ENCODE measurements at regions not wholly inside any gene's neighbourhood (a gene's known extent, or its start where the extent isn't known, plus 50 kb on each side); places are given as distances from the start of the nearest gene placed in this dataset.
"Not testable (repeated sequence)": the region's sequence is repeated elsewhere in the genome, so short reads cannot be mapped to it uniquely, and the experiment has no call there.

DNA sequence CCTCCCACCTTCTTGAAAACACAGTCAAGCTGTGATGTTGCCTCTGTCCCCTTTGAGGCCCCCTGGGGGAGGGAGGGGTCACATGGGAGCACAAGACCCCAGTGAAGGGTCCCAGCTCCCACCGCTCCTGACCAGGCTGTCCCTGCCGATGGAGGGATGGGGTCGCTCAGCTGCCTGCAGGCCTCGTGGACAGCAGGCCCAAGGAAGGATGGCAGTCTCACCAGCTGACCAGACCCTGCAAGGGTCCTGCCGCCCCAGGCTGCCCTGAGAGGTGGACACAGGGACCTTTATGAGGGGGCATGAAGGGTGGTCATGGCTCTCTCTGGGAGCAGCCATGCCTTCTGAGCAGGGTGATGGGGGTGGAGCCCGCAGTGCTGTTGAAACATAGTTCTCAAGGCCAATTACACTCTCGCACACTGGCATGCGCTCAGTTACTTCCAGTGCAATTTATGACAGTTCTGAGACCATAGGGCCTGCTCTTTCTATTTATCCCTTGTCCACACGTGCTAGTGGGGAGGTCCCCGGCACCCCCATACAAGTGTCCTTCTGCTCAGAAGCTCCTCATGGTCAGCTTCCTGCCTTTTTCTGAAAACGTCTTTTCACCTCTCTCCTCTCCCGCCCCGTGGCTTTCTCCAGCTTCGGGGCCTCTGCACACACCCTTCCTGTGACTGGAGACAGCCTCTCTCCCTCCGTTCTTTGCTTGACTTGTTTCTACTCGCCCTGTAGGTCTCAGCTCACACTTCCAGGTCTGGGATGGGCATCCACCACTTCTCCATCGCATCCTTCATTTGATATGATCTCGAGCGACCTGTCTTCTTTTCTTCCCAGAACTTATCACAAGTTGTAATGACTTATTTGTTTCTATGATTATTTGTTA lies 313.1 kb downstream of the ADGRD1 start:
- TF ChIP-seq, protein P1, sequence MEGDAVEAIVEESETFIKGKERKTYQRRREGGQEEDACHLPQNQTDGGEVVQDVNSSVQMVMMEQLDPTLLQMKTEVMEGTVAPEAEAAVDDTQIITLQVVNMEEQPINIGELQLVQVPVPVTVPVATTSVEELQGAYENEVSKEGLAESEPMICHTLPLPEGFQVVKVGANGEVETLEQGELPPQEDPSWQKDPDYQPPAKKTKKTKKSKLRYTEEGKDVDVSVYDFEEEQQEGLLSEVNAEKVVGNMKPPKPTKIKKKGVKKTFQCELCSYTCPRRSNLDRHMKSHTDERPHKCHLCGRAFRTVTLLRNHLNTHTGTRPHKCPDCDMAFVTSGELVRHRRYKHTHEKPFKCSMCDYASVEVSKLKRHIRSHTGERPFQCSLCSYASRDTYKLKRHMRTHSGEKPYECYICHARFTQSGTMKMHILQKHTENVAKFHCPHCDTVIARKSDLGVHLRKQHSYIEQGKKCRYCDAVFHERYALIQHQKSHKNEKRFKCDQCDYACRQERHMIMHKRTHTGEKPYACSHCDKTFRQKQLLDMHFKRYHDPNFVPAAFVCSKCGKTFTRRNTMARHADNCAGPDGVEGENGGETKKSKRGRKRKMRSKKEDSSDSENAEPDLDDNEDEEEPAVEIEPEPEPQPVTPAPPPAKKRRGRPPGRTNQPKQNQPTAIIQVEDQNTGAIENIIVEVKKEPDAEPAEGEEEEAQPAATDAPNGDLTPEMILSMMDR (IDR thresholded peaks at IDR 0.05; ENCODE audit: extremely low read depth, low read depth, low read length) = no peak
- no peak for DNase-seq (ENCODE audit: insufficient read length, low spot score, missing footprints)
- Histone ChIP-seq H3K4me1 (ENCODE audit: insufficient read depth, low read length) (no peaks in the 10 kb centered on the region), H3K79me2 (ENCODE audit: insufficient read depth, low read length) (no peaks in the 10 kb centered on the region), H4K20me1 (ENCODE audit: insufficient read depth, low read length) (no peaks in the 10 kb centered on the region), H3K4me2 (ENCODE audit: insufficient read depth, low read length) (no peak overlapping the region), H3K4me3 (ENCODE audit: insufficient read depth, low read length) (no peak overlapping the region), H2AFZ (ENCODE audit: low read length) (no peak overlapping the region), H3K27me3 (ENCODE audit: insufficient read depth, low read length) (no peaks in the 10 kb centered on the region), H3K27ac (ENCODE audit: low read depth, low read length) (no peak overlapping the region), H3K36me3 (ENCODE audit: insufficient read depth, low read length) (no peaks in the 10 kb centered on the region), H3K9me3 (ENCODE audit: low read depth, low read length) (no peaks in the 10 kb centered on the region)

DNA sequence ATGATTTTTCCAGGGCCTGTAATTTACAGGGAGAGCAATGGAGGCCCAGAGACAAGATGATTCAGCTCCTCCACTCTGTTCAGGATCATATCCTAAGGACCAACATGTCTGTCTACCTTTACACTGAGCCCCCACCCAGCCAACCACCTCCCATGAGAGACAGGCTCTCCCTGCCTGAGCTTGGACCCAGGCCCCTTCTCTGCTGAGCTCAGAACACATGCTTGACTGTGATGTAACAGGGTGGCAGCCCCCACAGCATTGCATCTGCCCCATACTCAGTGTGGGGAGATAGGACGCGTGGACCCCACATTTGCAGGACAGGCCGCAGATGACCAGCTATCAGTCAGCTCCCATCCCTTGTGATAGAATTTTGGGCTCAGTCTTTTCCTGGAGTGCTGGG lies 313.9 kb downstream of the ADGRD1 start:
- H3K4me2 ChIP-seq (ENCODE audit: insufficient read depth, low read length) = no peak overlapping the region
- no peaks in the 10 kb centered on the region for H3K36me3 ChIP-seq (ENCODE audit: insufficient read depth, low read length)
- no peaks in the 10 kb centered on the region for H3K79me2 ChIP-seq (ENCODE audit: insufficient read depth, low read length)
- TF ChIP-seq, protein P1 (IDR thresholded peaks at IDR 0.05; ENCODE audit: extremely low read depth, low read depth, low read length) = no peak
- no peak for DNase-seq (ENCODE audit: insufficient read length, low spot score, missing footprints)
- H3K27me3 ChIP-seq (ENCODE audit: insufficient read depth, low read length) = no peaks in the 10 kb centered on the region
- no peak overlapping the region for H2AFZ ChIP-seq (ENCODE audit: low read length)
- no peak overlapping the region for H3K4me3 ChIP-seq (ENCODE audit: insufficient read depth, low read length)
- H3K27ac ChIP-seq (ENCODE audit: low read depth, low read length) = no peak overlapping the region
- no peaks in the 10 kb centered on the region for H3K4me1 ChIP-seq (ENCODE audit: insufficient read depth, low read length)
- H3K9me3 ChIP-seq (ENCODE audit: low read depth, low read length) = no peaks in the 10 kb centered on the region
- no peaks in the 10 kb centered on the region for H4K20me1 ChIP-seq (ENCODE audit: insufficient read depth, low read length)

DNA sequence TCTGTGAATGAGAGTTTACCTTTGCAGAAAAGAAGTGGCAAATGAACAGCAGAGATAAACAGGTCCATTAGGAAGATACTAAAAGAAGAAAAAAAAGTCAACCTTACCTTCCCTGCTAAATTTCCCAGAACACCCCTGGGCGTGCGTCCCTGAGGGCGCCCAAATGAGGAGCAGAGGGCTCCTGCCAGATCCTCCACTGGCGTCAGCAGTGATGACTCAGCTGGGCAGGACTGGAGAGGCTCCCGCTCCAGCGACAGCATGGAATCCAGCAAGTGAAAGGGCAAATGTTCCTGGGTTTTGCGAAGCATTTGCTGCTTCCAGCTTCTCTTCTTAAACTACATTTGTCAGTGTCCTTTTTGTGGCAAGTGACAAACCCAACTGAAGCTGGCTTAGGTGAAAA lies 314.4 kb downstream of the ADGRD1 start:
- H3K9me3 ChIP-seq (ENCODE audit: low read depth, low read length); H3K4me2 ChIP-seq (ENCODE audit: insufficient read depth, low read length); H3K4me3 ChIP-seq (ENCODE audit: insufficient read depth, low read length); H3K27ac ChIP-seq (ENCODE audit: low read depth, low read length); DNase-seq (ENCODE audit: insufficient read length, low spot score, missing footprints); H3K79me2 ChIP-seq (ENCODE audit: insufficient read depth, low read length); H3K27me3 ChIP-seq (ENCODE audit: insufficient read depth, low read length); H4K20me1 ChIP-seq (ENCODE audit: insufficient read depth, low read length); H3K4me1 ChIP-seq (ENCODE audit: insufficient read depth, low read length); H3K36me3 ChIP-seq (ENCODE audit: insufficient read depth, low read length); H2AFZ ChIP-seq (ENCODE audit: low read length): not testable (repeated sequence)

DNA sequence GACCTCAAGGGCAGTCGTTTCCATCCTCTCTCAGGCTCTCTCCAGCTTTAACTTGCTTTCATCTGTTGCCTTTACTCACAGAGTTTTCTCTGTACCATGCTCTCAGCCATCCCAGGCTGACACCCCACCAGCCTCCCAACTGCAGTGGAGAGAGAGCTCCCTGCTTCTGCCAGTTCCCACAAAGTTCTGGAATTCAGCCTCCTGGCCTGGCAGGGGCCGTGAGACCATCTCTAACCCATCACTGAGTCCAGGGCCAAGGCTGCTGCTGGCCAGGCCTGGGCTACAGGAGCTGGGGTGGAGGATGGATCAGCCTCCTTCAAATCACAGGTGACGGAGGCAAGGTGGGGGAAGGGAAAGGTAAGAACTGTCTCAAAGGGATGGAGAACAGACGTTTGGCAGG lies 314.9 kb downstream of the ADGRD1 start:
- not testable (repeated sequence) for H2AFZ ChIP-seq (ENCODE audit: low read length); H3K79me2 ChIP-seq (ENCODE audit: insufficient read depth, low read length); H4K20me1 ChIP-seq (ENCODE audit: insufficient read depth, low read length); DNase-seq (ENCODE audit: insufficient read length, low spot score, missing footprints); H3K36me3 ChIP-seq (ENCODE audit: insufficient read depth, low read length); H3K27me3 ChIP-seq (ENCODE audit: insufficient read depth, low read length); H3K9me3 ChIP-seq (ENCODE audit: low read depth, low read length); H3K27ac ChIP-seq (ENCODE audit: low read depth, low read length); H3K4me2 ChIP-seq (ENCODE audit: insufficient read depth, low read length); H3K4me1 ChIP-seq (ENCODE audit: insufficient read depth, low read length); H3K4me3 ChIP-seq (ENCODE audit: insufficient read depth, low read length)

DNA sequence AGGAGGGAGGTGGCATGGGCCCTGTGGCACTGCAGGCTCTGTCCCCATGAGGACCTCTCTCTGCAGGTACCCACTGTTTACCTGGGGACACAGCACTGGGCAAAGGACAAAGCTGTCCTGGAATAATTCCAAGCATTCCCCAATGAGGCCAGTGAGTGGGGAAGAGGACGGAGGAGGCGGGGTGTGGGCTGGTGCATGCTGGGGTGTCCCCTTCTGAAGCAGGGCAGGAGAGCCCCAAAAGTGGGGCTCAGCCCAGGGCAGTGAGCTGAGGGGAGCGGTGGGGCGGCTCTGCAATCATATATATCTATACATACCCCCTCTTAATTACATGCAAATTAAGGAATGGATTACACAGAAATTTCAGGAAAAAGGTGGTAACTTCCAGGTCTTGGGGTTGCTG lies 315.8 kb downstream of the ADGRD1 start:
- H3K4me1 ChIP-seq (ENCODE audit: insufficient read depth, low read length) = no peaks in the 10 kb centered on the region
- H3K4me3 ChIP-seq (ENCODE audit: insufficient read depth, low read length) = no peak overlapping the region
- no peaks in the 10 kb centered on the region for H3K27me3 ChIP-seq (ENCODE audit: insufficient read depth, low read length)
- H2AFZ ChIP-seq (ENCODE audit: low read length) = no peak overlapping the region
- no peak overlapping the region for H3K27ac ChIP-seq (ENCODE audit: low read depth, low read length)
- no peaks in the 10 kb centered on the region for H3K79me2 ChIP-seq (ENCODE audit: insufficient read depth, low read length)
- no peaks in the 10 kb centered on the region for H4K20me1 ChIP-seq (ENCODE audit: insufficient read depth, low read length)
- TF ChIP-seq, protein P1 (IDR thresholded peaks at IDR 0.05; ENCODE audit: extremely low read depth, low read depth, low read length) = no peak
- DNase-seq (ENCODE audit: insufficient read length, low spot score, missing footprints) = no peak
- H3K36me3 ChIP-seq (ENCODE audit: insufficient read depth, low read length) = no peaks in the 10 kb centered on the region
- no peaks in the 10 kb centered on the region for H3K9me3 ChIP-seq (ENCODE audit: low read depth, low read length)
- H3K4me2 ChIP-seq (ENCODE audit: insufficient read depth, low read length) = no peak overlapping the region

DNA sequence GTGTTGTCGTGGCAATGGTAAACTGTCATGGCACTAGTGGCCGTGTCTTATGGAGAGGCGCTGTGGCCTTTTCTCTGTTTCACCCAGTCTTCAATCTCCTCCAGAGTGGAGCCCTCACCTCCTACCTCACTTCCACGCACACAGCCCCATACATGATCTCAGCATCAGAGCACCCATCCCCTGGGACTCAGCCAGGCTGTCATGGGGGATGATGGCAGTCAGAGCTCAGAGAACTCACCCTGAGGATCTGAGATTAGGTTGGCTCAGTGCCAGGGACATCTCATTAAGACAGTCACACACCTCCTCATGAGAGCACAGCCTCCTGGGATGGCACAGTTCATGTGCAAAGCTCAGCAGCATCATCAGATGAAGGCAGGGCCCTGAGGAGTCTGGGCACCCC lies 316.3 kb downstream of the ADGRD1 start:
- H3K4me1 ChIP-seq (ENCODE audit: insufficient read depth, low read length); H2AFZ ChIP-seq (ENCODE audit: low read length); H3K4me2 ChIP-seq (ENCODE audit: insufficient read depth, low read length); H3K4me3 ChIP-seq (ENCODE audit: insufficient read depth, low read length); H3K79me2 ChIP-seq (ENCODE audit: insufficient read depth, low read length); H3K27ac ChIP-seq (ENCODE audit: low read depth, low read length); H3K27me3 ChIP-seq (ENCODE audit: insufficient read depth, low read length); H3K36me3 ChIP-seq (ENCODE audit: insufficient read depth, low read length); DNase-seq (ENCODE audit: insufficient read length, low spot score, missing footprints); H4K20me1 ChIP-seq (ENCODE audit: insufficient read depth, low read length); H3K9me3 ChIP-seq (ENCODE audit: low read depth, low read length): not testable (repeated sequence)

All from osteoblast (primary cell).